ENCODE measurements at regions not wholly inside any gene's neighbourhood (a gene's known extent, or its start where the extent isn't known, plus 50 kb on each side); places are given as distances from the start of the nearest gene placed in this dataset.

GRCh38 chr16:65196420-65197075 lies 74.7 kb upstream of the CDH11 start:
- 94 to 100% methylated on average over 3 to 6 of the region's 6 CpGs for WGBS, 2 experiments (ENCODE audit: insufficient coverage in 1 of 2, insufficient read length in 1 of 2)
- no peak overlapping the region for H3K9ac ChIP-seq (ENCODE audit: extremely low read depth, low read length, poor library complexity, severe bottlenecking)
- no peak for TF ChIP-seq CTCF (conservative IDR thresholded peaks at IDR 0.05)
- no peaks in the 10 kb centered on the region for H3K9me3 Mint-ChIP-seq
- H3K4me1 Mint-ChIP-seq, result peaks cover 16% of the 10 kb centered on the region
- H3K36me3 ChIP-seq (ENCODE audit: control insufficient read depth, insufficient read depth, low read length), result no peaks in the 10 kb centered on the region
- H3K27ac ChIP-seq (ENCODE audit: low read depth, low read length), result no peak overlapping the region
- no peaks in the 10 kb centered on the region for H3K4me1 ChIP-seq (ENCODE audit: control insufficient read depth, insufficient read depth, low read length)
- no peaks in the 10 kb centered on the region for H3K27me3 ChIP-seq (ENCODE audit: control insufficient read depth, insufficient read depth, low read length, poor library complexity, severe bottlenecking)
- no peak for DNase-seq
- no peaks in the 10 kb centered on the region for H3K9me3 ChIP-seq (ENCODE audit: control insufficient read depth, low read length)
- no peak overlapping the region for H3K27ac Mint-ChIP-seq
- no peak overlapping the region for H3K4me3 Mint-ChIP-seq
- H3K36me3 Mint-ChIP-seq (ENCODE audit: low read depth), result no peaks in the 10 kb centered on the region
- H3K4me3 ChIP-seq (ENCODE audit: low read length), result no peak overlapping the region
- peaks cover 8% of the 10 kb centered on the region for H3K27me3 Mint-ChIP-seq (ENCODE audit: insufficient read depth)

DNA sequence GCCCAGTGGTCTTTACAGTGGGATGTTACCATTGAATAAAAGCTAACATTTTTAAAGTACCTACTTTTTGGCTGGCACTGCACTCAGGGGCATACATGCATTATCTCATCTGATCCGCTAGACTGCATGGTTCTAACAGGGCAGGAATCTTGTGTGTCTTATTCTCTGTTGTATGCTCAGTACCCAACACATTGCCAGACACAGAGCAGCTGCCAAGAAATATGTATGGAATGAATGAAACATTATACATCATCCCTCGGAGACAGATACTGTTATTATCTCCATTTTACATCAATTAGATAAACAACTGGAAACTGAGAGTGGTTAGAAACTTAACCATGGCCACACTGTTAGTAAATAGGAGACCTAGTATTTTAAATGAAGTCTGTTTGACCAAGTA lies 74.1 kb upstream of the CDH11 start:
- no peaks in the 10 kb centered on the region for H3K36me3 ChIP-seq (ENCODE audit: control insufficient read depth, insufficient read depth, low read length)
- Mint-ChIP-seq H3K9me3 (no peaks in the 10 kb centered on the region), H3K27ac (no peak overlapping the region), H3K27me3 (ENCODE audit: insufficient read depth) (peaks cover 6% of the 10 kb centered on the region), H3K4me1 (peaks cover 16% of the 10 kb centered on the region), H3K36me3 (ENCODE audit: low read depth) (no peaks in the 10 kb centered on the region), H3K4me3 (no peak overlapping the region)
- H3K9ac ChIP-seq (ENCODE audit: extremely low read depth, low read length, poor library complexity, severe bottlenecking), result no peak overlapping the region
- H3K4me1 ChIP-seq (ENCODE audit: control insufficient read depth, insufficient read depth, low read length), result no peaks in the 10 kb centered on the region
- no peak overlapping the region for H3K4me3 ChIP-seq (ENCODE audit: low read length)
- WGBS, 2 experiments (ENCODE audit: insufficient coverage in 1 of 2, insufficient read length in 1 of 2), result 95% methylated on average over 1 of the region's 2 CpGs; no CpG with 5 or more reads in 1 of the 2 experiments
- TF ChIP-seq CTCF (conservative IDR thresholded peaks at IDR 0.05), result no peak
- no peaks in the 10 kb centered on the region for H3K27me3 ChIP-seq (ENCODE audit: control insufficient read depth, insufficient read depth, low read length, poor library complexity, severe bottlenecking)
- DNase-seq, result no peak
- no peaks in the 10 kb centered on the region for H3K9me3 ChIP-seq (ENCODE audit: control insufficient read depth, low read length)
- H3K27ac ChIP-seq (ENCODE audit: low read depth, low read length), result no peak overlapping the region

- Histone ChIP-seq H3K4me1 (ENCODE audit: control insufficient read depth, insufficient read depth, low read length) (no peaks in the 10 kb centered on the region), H3K27me3 (ENCODE audit: control insufficient read depth, insufficient read depth, low read length, poor library complexity, severe bottlenecking) (no peaks in the 10 kb centered on the region), H3K27ac (ENCODE audit: low read depth, low read length) (no peak overlapping the region), H3K9me3 (ENCODE audit: control insufficient read depth, low read length) (no peaks in the 10 kb centered on the region), H3K36me3 (ENCODE audit: control insufficient read depth, insufficient read depth, low read length) (no peaks in the 10 kb centered on the region), H3K9ac (ENCODE audit: extremely low read depth, low read length, poor library complexity, severe bottlenecking) (no peak overlapping the region), H3K4me3 (ENCODE audit: low read length) (no peak overlapping the region)
- Mint-ChIP-seq H3K4me1 (no peaks in the 10 kb centered on the region), H3K27me3 (ENCODE audit: insufficient read depth) (peaks cover 4% of the 10 kb centered on the region), H3K4me3 (no peak overlapping the region), H3K36me3 (ENCODE audit: low read depth) (no peaks in the 10 kb centered on the region), H3K27ac (no peak overlapping the region), H3K9me3 (no peaks in the 10 kb centered on the region)
- no peak for TF ChIP-seq CTCF (conservative IDR thresholded peaks at IDR 0.05)
- 0 to 65% methylated on average over 1 to 3 of the region's 3 CpGs for WGBS, 2 experiments (ENCODE audit: insufficient coverage in 1 of 2, insufficient read length in 1 of 2)
- DNase-seq, result no peak
Measured at GRCh38 chr16:65185241-65185778, 63.4 kb upstream of the CDH11 start.

Data from endodermal cell (in vitro differentiated cells).